CD14-positive monocyte (primary cell): ENCODE measurements at regions not wholly inside any gene's neighbourhood (a gene's known extent, or its start where the extent isn't known, plus 50 kb on each side); places are given as distances from the start of the nearest gene placed in this dataset.

ENCODE experiments used
- DNase-seq, 3 donors: peaks; one replicate each; pipeline ENCODE4 v3.0.0-alpha.2; 2011 to 2022
- H2AFZ ChIP-seq: 2 replicates; pipeline ENCODE4 v1.6.0; 2012; ENCODE audit warnings: mild to moderate bottlenecking, low read depth, low read length, inconsistent platforms; ENCODE audit not compliant: insufficient read depth, poor library complexity, severe bottlenecking
- H3K27ac ChIP-seq, 2 donors: 1 replicate in 1 of 2; 2 replicates in 1 of 2; pipeline ENCODE4 v1.5.1; 2012 to 2013; ENCODE audit warnings: low read length in 2 of 2, control low read depth in 1 of 2, inconsistent platforms in 1 of 2, low read depth in 1 of 2, mild to moderate bottlenecking in 1 of 2
- H3K27me3 ChIP-seq, 2 donors: one replicate each; pipeline versions ENCODE4 v1.6.0 to v1.6.1; 2011 to 2013; ENCODE audit warnings: low read length in 2 of 2; ENCODE audit not compliant: control insufficient read depth in 2 of 2, insufficient read depth in 2 of 2
- H3K36me3 ChIP-seq, 2 donors: replicated peaks in 1 of 2; 1 replicate in 1 of 2; 2 replicates in 1 of 2; pipeline versions ENCODE4 v1.5.1 to v1.6.1; 2012 to 2013; ENCODE audit warnings: low read length in 2 of 2, control low read depth in 1 of 2, inconsistent platforms in 1 of 2, mild to moderate bottlenecking in 1 of 2; ENCODE audit not compliant: insufficient read depth in 2 of 2, control insufficient read depth in 1 of 2
- H3K4me1 ChIP-seq, 2 donors: 1 replicate in 1 of 2; 2 replicates in 1 of 2; pipeline versions ENCODE4 v1.5.1 to v1.6.1; 2012 to 2013; ENCODE audit warnings: low read length in 2 of 2, control low read depth in 1 of 2, inconsistent platforms in 1 of 2, mild to moderate bottlenecking in 1 of 2, moderate library complexity in 1 of 2; ENCODE audit not compliant: insufficient read depth in 2 of 2, control insufficient read depth in 1 of 2
- H3K4me2 ChIP-seq: replicated peaks from 2 replicates; pipeline ENCODE3; 2012; ENCODE audit warnings: low read length, moderate library complexity, mild to moderate bottlenecking; ENCODE audit not compliant: poor library complexity, severe bottlenecking; ENCODE audit errors: extremely low read depth
- H3K4me3 ChIP-seq, 3 experiments: fragments of 200-600 bp in 1 of 3; sonication (generic) in 1 of 3; replicated peaks in 1 of 3; 1 replicate in 2 of 3; 2 replicates in 1 of 3; pipeline ENCODE4 v1.5.1; 2011 to 2013; ENCODE audit warnings: low read length in 3 of 3, mild to moderate bottlenecking in 3 of 3, control low read depth in 2 of 3, low read depth in 2 of 3, inconsistent platforms in 1 of 3, moderate library complexity in 1 of 3
- H3K79me2 ChIP-seq: 2 replicates; pipeline ENCODE4 v1.6.0; 2012; ENCODE audit warnings: mild to moderate bottlenecking, control low read depth, inconsistent platforms, low read length, moderate library complexity; ENCODE audit not compliant: insufficient read depth
- H3K9ac ChIP-seq: 2 replicates; pipeline ENCODE4 v1.6.0; 2017; ENCODE audit warnings: low read length, mild to moderate bottlenecking; ENCODE audit not compliant: insufficient read depth, poor library complexity, severe bottlenecking
- H3K9me3 ChIP-seq, 2 donors: replicated peaks in 1 of 2; 1 replicate in 1 of 2; 2 replicates in 1 of 2; pipeline versions ENCODE4 v1.5.1 to v1.6.1; 2012 to 2013; ENCODE audit warnings: low read length in 2 of 2, control low read depth in 1 of 2; ENCODE audit not compliant: control insufficient read depth in 1 of 2, insufficient read depth in 1 of 2
- H4K20me1 ChIP-seq: 2 replicates; pipeline ENCODE4 v1.6.0; 2012; ENCODE audit warnings: mild to moderate bottlenecking, low read length, control low read depth, moderate library complexity; ENCODE audit not compliant: insufficient read depth
- H3K27ac Mint-ChIP-seq, 7 donors: one replicate each; pipeline ENCODE4 v1.8.0; 2020; ENCODE audit warnings: mild to moderate bottlenecking in 7 of 7, mixed read lengths in 7 of 7, moderate library complexity in 6 of 7, inconsistent platforms in 2 of 7
- H3K27me3 Mint-ChIP-seq, 3 donors: one replicate each; pipeline ENCODE4 v1.8.0; 2021 to 2022; ENCODE audit warnings: low read depth in 3 of 3, mild to moderate bottlenecking in 3 of 3, mixed read lengths in 3 of 3, moderate library complexity in 3 of 3, inconsistent platforms in 1 of 3
- H3K36me3 Mint-ChIP-seq, 2 donors: one replicate each; pipeline ENCODE4 v1.8.0; 2020; ENCODE audit warnings: mixed read lengths in 2 of 2, inconsistent platforms in 1 of 2, mild to moderate bottlenecking in 1 of 2
- H3K4me1 Mint-ChIP-seq: one replicate; pipeline ENCODE4 v1.8.0; 2020; ENCODE audit warnings: mild to moderate bottlenecking, mixed read lengths
- H3K4me3 Mint-ChIP-seq, 2 donors: one replicate each; pipeline ENCODE4 v1.8.0; 2020; ENCODE audit warnings: mild to moderate bottlenecking in 2 of 2, mixed read lengths in 2 of 2, moderate library complexity in 1 of 2
- H3K9me3 Mint-ChIP-seq, 7 donors: one replicate each; pipeline ENCODE4 v1.8.0; 2020 to 2022; ENCODE audit warnings: mixed read lengths in 7 of 7, mild to moderate bottlenecking in 6 of 7, moderate library complexity in 6 of 7, inconsistent platforms in 2 of 7
- CTCF ChIP-seq: fragments of 200-600 bp; IDR thresholded peaks from one replicate; pipeline ENCODE4 v1.8.0; 2022; ENCODE audit warnings: antibody characterized with exemption, mild to moderate bottlenecking
- WGBS: methylation state at CpG from one replicate; pipeline ENCODE4 v1.1.5; 2013; ENCODE audit warnings: missing lambda C conversion rate; ENCODE audit not compliant: insufficient coverage; 5-methylcytosine and 5-hydroxymethylcytosine counted together
- intact Hi-C, 2 donors: fragments of 100-400 bp; cut with micrococcal nuclease; formaldehyde crosslinking; loops; one replicate each; pipeline versions ENCODE4 v1.15.0 to v1.15.1; 2023

GRCh38 chr6:14822679-14823078 lies 423.2 kb upstream of the JARID2 start:
- peaks cover 0 to 1% (median 0%) of the 10 kb centered on the region in 7 donors for H3K9me3 Mint-ChIP-seq
- no peak overlapping the region for H3K27ac Mint-ChIP-seq
- Histone ChIP-seq H4K20me1 (no peaks in the 10 kb centered on the region), H3K4me2 (no peak overlapping the region), H3K4me3 (no peak overlapping the region), H2AFZ (no peak overlapping the region), H3K9ac (no peak overlapping the region), H3K79me2 (no peaks in the 10 kb centered on the region), H3K4me1 (peaks cover 17 to 24% of the 10 kb centered on the region in 2 donors), H3K36me3 (no peaks in the 10 kb centered on the region), H3K27me3 (no peaks in the 10 kb centered on the region), H3K9me3 (no peaks in the 10 kb centered on the region), H3K27ac (no peak overlapping the region)
- intact Hi-C loops: loop anchor here in 1 of 2 donors (10.0 kb wide), 1 partner anchor 48 kb away; no protein-coding TSS in a partner anchor
- H3K4me3 Mint-ChIP-seq: no peak overlapping the region
- TF ChIP-seq CTCF: no peak
- DNase-seq: no peak
- peaks cover 44% of the 10 kb centered on the region for H3K4me1 Mint-ChIP-seq
- no CpG with 5 or more reads among the region's 7 CpGs for WGBS
- H3K36me3 Mint-ChIP-seq: peaks cover 0 to 13% of the 10 kb centered on the region in 2 donors
- peaks cover 0 to 7% (median 0%) of the 10 kb centered on the region in 3 donors for H3K27me3 Mint-ChIP-seq

GRCh38 chr6:14824060-14824459 lies 421.8 kb upstream of the JARID2 start:
- Histone ChIP-seq H3K9me3 (no peaks in the 10 kb centered on the region), H3K4me2 (no peak overlapping the region), H3K4me1 (peaks cover 31 to 37% of the 10 kb centered on the region in 2 donors), H3K79me2 (no peaks in the 10 kb centered on the region), H3K27ac (no peak overlapping the region), H3K4me3 (no peak overlapping the region), H3K36me3 (no peaks in the 10 kb centered on the region), H2AFZ (no peak overlapping the region), H3K9ac (no peak overlapping the region), H4K20me1 (no peaks in the 10 kb centered on the region), H3K27me3 (no peaks in the 10 kb centered on the region)
- peak overlapping the region in 1 of 7 donors; percentile 10 for H3K27ac Mint-ChIP-seq
- peaks cover 0 to 8% of the 10 kb centered on the region in 2 donors for H3K36me3 Mint-ChIP-seq
- DNase-seq: no peak
- peaks cover 0 to 4% (median 0%) of the 10 kb centered on the region in 3 donors for H3K27me3 Mint-ChIP-seq
- peaks cover 47% of the 10 kb centered on the region for H3K4me1 Mint-ChIP-seq
- no peak overlapping the region for H3K4me3 Mint-ChIP-seq
- no peak for TF ChIP-seq CTCF
- peaks cover 0 to 2% (median 0%) of the 10 kb centered on the region in 7 donors for H3K9me3 Mint-ChIP-seq
- WGBS: 88% methylated on average over 1 of the region's 5 CpGs
- intact Hi-C loops: loop anchor here in 1 of 2 donors (10.0 kb wide), 1 partner anchor 49 kb away; no protein-coding TSS in a partner anchor
